MCF 10A (cell line): ENCODE measurements at regions not wholly inside any gene's neighbourhood (a gene's known extent, or its start where the extent isn't known, plus 50 kb on each side); places are given as distances from the start of the nearest gene placed in this dataset.
A peak's percentile ranks its signal among the peaks of the same experiment; 100 is the strongest.

Experiments
- BruUV-seq: library from RNA; stranded (reverse); fragments of 400-500 nt; replicated peaks from 2 replicates; lab custom pipeline; 2021; lab: Mats Ljungman, UMichigan
- CTCF ChIA-PET: fragments of 300-600 bp; sonication (Branson Sonifier 250); formaldehyde crosslinking; extraction: SDS; loops from one replicate; lab custom pipeline; 2021; ENCODE audit warnings: antibody characterized with exemption, inconsistent platforms; lab: Yijun Ruan, JAX
- POLR2A ChIA-PET: fragments of 300-600, 350-650 bp; sonication (Branson Sonifier 250); formaldehyde crosslinking; extraction: SDS; loops from one replicate; lab custom pipeline; 2020; ENCODE audit warnings: antibody characterized with exemption, inconsistent platforms; lab: Yijun Ruan, JAX
- DNase-seq: peaks from one replicate; pipeline ENCODE4 v3.0.0-alpha.2; 2018; ENCODE audit not compliant: unreplicated experiment
- H3K27ac Mint-ChIP-seq: one replicate; pipeline ENCODE4 v1.8.0; 2022; ENCODE audit warnings: mild to moderate bottlenecking, low read depth, mixed read lengths; ENCODE audit not compliant: unreplicated experiment
- H3K27me3 Mint-ChIP-seq: one replicate; pipeline ENCODE4 v1.8.0; 2022; ENCODE audit warnings: mixed read lengths; ENCODE audit not compliant: insufficient read depth, unreplicated experiment
- H3K36me3 Mint-ChIP-seq: one replicate; pipeline ENCODE4 v1.8.0; 2022; ENCODE audit warnings: mild to moderate bottlenecking, moderate library complexity, mixed read lengths; ENCODE audit not compliant: insufficient read depth, unreplicated experiment
- H3K4me1 Mint-ChIP-seq: one replicate; pipeline ENCODE4 v1.8.0; 2022; ENCODE audit warnings: mixed read lengths; ENCODE audit not compliant: insufficient read depth, unreplicated experiment
- H3K4me3 Mint-ChIP-seq: one replicate; pipeline ENCODE4 v1.8.0; 2022; ENCODE audit warnings: mild to moderate bottlenecking, moderate library complexity, mixed read lengths; ENCODE audit not compliant: unreplicated experiment
- H3K9me3 Mint-ChIP-seq: one replicate; pipeline ENCODE4 v1.8.0; 2022; ENCODE audit warnings: mixed read lengths; ENCODE audit not compliant: unreplicated experiment
- intact Hi-C: fragments of 100-400 bp; cut with micrococcal nuclease; formaldehyde crosslinking; loops from 2 replicates; pipeline ENCODE4 v1.14.1; 2022
- TF ChIP-seq, protein P1 (sequence below): fragments of 200-600 bp; IDR thresholded peaks from one replicate; pipeline ENCODE4 v1.8.0; 2022; ENCODE audit warnings: antibody characterized with exemption, mild to moderate bottlenecking; ENCODE audit not compliant: unreplicated experiment

DNA sequence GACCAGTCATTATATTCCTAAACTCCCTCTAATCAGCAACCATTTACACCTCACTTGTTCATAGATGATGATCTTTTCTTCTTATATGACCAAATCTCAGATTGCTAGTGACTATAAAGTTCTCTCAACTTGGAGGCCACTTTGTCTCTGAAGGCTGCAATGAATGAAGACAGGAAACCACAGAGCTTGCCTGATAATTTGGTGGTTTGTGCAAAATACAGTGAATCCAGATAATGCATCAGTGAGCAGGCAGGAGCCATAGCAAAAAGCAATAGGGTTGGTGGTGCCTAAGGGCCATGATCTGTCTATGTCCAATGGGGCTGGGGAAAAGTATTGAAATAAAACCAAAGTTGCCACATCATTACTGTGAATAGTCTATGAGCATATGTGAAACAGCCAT, 123.8 kb upstream of the LRFN5 start:
- H3K27me3 Mint-ChIP-seq = peaks cover 43% of the 10 kb centered on the region
- DNase-seq = no peak
- no peak overlapping the region for H3K27ac Mint-ChIP-seq
- no peak overlapping the region for H3K4me3 Mint-ChIP-seq
- TF ChIP-seq, protein P1, sequence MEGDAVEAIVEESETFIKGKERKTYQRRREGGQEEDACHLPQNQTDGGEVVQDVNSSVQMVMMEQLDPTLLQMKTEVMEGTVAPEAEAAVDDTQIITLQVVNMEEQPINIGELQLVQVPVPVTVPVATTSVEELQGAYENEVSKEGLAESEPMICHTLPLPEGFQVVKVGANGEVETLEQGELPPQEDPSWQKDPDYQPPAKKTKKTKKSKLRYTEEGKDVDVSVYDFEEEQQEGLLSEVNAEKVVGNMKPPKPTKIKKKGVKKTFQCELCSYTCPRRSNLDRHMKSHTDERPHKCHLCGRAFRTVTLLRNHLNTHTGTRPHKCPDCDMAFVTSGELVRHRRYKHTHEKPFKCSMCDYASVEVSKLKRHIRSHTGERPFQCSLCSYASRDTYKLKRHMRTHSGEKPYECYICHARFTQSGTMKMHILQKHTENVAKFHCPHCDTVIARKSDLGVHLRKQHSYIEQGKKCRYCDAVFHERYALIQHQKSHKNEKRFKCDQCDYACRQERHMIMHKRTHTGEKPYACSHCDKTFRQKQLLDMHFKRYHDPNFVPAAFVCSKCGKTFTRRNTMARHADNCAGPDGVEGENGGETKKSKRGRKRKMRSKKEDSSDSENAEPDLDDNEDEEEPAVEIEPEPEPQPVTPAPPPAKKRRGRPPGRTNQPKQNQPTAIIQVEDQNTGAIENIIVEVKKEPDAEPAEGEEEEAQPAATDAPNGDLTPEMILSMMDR = no peak
- H3K36me3 Mint-ChIP-seq = no peaks in the 10 kb centered on the region
- no peaks in the 10 kb centered on the region for H3K4me1 Mint-ChIP-seq
- intact Hi-C loops = no loop called here
- ChIA-PET CTCF (interaction anchor here (0.6 kb wide), 1 partner anchor 603 kb away, joined by 3 read pairs; no protein-coding TSS in a partner anchor), POLR2A (no interaction called here)
- no TSS peak for BruUV-seq
- H3K9me3 Mint-ChIP-seq = no peaks in the 10 kb centered on the region

DNA sequence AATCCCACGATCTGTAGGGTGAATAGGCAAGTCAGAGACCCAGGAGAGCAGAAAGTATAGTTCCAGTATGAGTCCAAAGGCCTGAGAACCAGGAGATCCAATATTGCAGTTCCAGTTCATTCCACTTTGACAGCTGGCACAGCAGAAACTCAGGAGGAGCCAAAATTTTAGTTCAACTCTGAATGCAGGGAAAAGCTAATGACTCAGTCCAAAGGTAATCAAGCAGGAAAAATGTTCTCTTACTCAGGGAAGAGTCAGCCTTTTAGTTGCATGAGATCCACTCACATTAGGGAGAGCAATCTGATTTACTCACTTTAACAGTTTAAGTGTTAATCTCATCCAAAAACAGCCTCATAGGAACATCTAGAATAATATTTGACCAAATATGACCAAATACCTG, 130.2 kb upstream of the LRFN5 start:
- Mint-ChIP-seq H3K9me3 (no peaks in the 10 kb centered on the region), H3K27me3 (peaks cover 65% of the 10 kb centered on the region), H3K4me3 (no peak overlapping the region), H3K36me3 (no peaks in the 10 kb centered on the region), H3K27ac (no peak overlapping the region), H3K4me1 (no peaks in the 10 kb centered on the region)
- intact Hi-C loops = no loop called here
- BruUV-seq = no TSS peak
- peak; percentile 11 for DNase-seq
- CTCF ChIA-PET = no interaction called here
- POLR2A ChIA-PET = no interaction called here
- TF ChIP-seq, protein P1 = no peak

DNA sequence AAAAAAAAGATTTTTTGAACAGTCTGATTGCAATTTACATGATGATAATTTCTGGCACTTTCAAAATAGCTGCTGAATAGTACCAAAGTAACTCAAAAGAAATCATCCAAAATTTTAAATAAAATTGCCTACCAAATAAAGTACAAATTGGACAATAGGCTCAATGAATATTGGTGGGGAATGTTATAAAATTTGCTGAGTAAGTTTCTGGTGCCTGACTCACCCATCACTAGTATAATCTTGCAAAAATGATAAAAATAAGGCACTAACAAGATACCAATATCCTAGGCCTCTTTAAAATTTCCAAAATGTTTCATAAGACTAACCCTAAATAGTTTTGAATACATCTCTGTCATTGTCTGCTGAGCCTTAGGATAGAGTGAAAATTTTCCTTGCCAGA, 145.3 kb upstream of the LRFN5 start:
- no TSS peak for BruUV-seq
- POLR2A ChIA-PET = no interaction called here
- H3K4me1 Mint-ChIP-seq = no peaks in the 10 kb centered on the region
- intact Hi-C loops = no loop called here
- CTCF ChIA-PET = no interaction called here
- no peaks in the 10 kb centered on the region for H3K9me3 Mint-ChIP-seq
- no peak for DNase-seq
- H3K27ac Mint-ChIP-seq = no peak overlapping the region
- H3K27me3 Mint-ChIP-seq = peaks cover 54% of the 10 kb centered on the region
- TF ChIP-seq, protein P1 = no peak
- H3K36me3 Mint-ChIP-seq = no peaks in the 10 kb centered on the region
- H3K4me3 Mint-ChIP-seq = no peak overlapping the region

DNA sequence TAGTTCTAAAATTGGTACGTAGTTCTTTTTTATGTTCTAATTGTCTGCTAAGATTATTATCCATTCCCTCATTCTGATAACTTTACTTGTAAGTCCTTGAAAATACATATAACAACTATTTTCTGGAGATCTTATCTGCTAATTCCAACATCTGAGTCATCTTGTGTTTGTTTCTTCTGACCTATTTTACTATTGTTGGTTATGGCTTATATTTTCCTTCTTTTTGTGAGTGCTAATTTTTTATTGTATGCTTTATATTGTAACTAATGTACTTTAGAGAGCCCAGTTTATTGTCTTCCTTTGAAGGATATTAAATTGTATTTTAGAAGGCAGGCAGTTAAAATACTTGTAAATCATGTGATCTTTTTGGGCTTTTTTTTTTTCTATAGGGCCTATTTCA, 149.3 kb upstream of the LRFN5 start:
- ChIA-PET CTCF (no interaction called here), POLR2A (no interaction called here)
- DNase-seq = no peak
- no TSS peak for BruUV-seq
- Mint-ChIP-seq H3K27me3 (peaks cover 60% of the 10 kb centered on the region), H3K36me3 (no peaks in the 10 kb centered on the region), H3K27ac (no peak overlapping the region), H3K4me3 (no peak overlapping the region), H3K4me1 (no peaks in the 10 kb centered on the region), H3K9me3 (no peaks in the 10 kb centered on the region)
- intact Hi-C loops = no loop called here
- TF ChIP-seq, protein P1 = no peak
